ENCODE measurements at regions not wholly inside any gene's neighbourhood (a gene's known extent, or its start where the extent isn't known, plus 50 kb on each side); places are given as distances from the start of the nearest gene placed in this dataset.
A peak's percentile ranks its signal among the peaks of the same experiment; 100 is the strongest.
"Not testable (repeated sequence)": the region's sequence is repeated elsewhere in the genome, so short reads cannot be mapped to it uniquely, and the experiment has no call there.

DNA sequence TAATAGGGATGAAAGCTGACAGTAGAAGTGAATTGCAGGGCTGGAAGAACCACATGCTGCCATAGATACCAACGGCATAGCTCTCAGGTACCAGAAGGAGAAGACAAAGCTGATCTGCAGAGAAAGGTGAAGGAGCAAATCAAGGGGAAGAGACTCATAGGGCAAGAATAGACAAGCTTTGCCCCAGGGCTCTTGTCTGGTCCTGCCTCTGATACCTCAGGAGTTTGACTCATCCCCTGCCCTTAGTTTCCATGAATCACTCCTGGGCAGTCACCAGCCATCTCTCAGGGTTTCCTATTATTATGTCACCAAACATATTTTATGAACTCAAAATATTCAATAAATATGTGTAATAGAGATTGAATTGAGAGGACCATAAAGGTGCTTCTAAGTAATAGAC is 800.9 kb downstream of the DNAH5 start:
- CTCF ChIA-PET, result no interaction called here
- Mint-ChIP-seq H3K36me3 (no peaks in the 10 kb centered on the region), H3K4me1 (no peaks in the 10 kb centered on the region), H3K9me3 (peaks cover 17% of the 10 kb centered on the region), H3K27ac (no peak overlapping the region), H3K27me3 (no peaks in the 10 kb centered on the region), H3K4me3 (no peak overlapping the region)
- DNase-seq, result no peak

DNA sequence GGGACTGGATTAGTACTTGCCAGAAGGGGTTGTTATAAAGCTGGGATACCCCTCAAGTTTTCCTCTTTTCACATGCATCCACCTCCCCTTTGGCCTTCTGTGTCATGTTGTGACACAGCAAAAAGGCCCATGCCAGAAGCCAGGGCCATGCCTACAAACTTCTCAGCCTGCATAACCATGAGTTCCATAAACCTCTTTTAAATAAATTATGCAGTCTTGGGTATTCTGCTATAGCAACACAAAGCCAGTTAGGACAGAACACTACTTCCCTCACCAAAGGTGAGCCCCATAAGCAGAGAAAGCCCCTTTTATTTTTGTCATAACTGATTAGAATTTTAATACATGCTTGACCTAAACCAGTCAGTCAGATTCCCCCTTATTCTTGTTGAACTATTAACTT is 801.3 kb downstream of the DNAH5 start:
- no peak overlapping the region for H3K4me3 Mint-ChIP-seq
- H3K4me1 Mint-ChIP-seq, result no peaks in the 10 kb centered on the region
- H3K36me3 Mint-ChIP-seq, result no peaks in the 10 kb centered on the region
- no peak for DNase-seq
- H3K27ac Mint-ChIP-seq, result no peak overlapping the region
- CTCF ChIA-PET, result no interaction called here
- no peaks in the 10 kb centered on the region for H3K27me3 Mint-ChIP-seq
- peaks cover 19% of the 10 kb centered on the region for H3K9me3 Mint-ChIP-seq

GRCh38 chr5:13133951-13134350 is 810.5 kb downstream of the DNAH5 start:
- no peak overlapping the region for H3K27ac Mint-ChIP-seq

DNA sequence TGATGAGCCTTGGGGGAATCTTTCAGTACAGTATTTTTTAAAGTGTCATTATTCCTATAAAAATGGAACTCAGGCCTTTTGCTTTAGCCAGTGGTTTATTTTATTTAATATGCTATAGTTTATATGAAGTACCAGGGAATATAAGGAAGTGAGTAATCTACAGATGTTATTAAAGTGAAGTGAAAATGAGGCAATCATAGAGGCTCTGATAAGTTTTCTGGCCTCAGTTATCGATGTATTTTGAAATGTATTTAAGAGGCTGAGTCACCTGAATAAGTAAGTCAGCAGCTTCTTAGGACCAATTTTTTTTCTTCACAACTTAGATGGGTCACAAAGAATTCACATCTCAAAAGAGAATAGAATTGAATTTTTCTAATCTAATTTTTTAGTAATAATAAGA is 829.0 kb downstream of the DNAH5 start:
- Mint-ChIP-seq H3K4me3 (no peak overlapping the region), H3K9me3 (peaks cover 23% of the 10 kb centered on the region), H3K4me1 (no peaks in the 10 kb centered on the region), H3K27me3 (no peaks in the 10 kb centered on the region), H3K36me3 (no peaks in the 10 kb centered on the region), H3K27ac (no peak overlapping the region)
- CTCF ChIA-PET, result no interaction called here
- DNase-seq, result no peak

More at GRCh38 chr5:13133951-13134350, 810.5 kb downstream of the DNAH5 start:
- H3K27me3 Mint-ChIP-seq, result no peaks in the 10 kb centered on the region
- no peaks in the 10 kb centered on the region for H3K36me3 Mint-ChIP-seq
- CTCF ChIA-PET, result no interaction called here
- no peak overlapping the region for H3K4me3 Mint-ChIP-seq
- H3K4me1 Mint-ChIP-seq, result no peaks in the 10 kb centered on the region
- DNase-seq, result no peak
- peaks cover 18% of the 10 kb centered on the region for H3K9me3 Mint-ChIP-seq

DNA sequence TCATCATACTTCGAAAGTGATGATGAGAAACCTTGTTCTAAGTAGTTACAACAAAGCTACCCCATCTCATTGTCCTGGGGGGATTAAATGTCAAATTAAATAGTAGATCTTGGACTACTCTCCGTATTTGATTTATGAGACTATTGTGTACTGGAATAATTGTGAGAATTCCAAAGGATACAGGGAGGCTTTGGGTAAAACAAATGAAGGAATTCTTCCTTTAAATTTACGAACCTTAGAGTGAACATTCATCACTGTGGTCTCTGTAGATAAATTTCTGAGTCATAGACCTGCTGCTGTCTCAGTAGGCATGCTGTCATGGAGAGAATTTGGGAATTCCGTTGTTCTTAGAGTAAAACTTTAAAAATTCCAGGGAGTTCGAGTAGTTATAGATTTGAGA is 836.2 kb downstream of the DNAH5 start:
- no peak for DNase-seq
- CTCF ChIA-PET, result no interaction called here
- H3K27me3 Mint-ChIP-seq, result no peaks in the 10 kb centered on the region
- H3K4me1 Mint-ChIP-seq, result no peaks in the 10 kb centered on the region
- no peak overlapping the region for H3K4me3 Mint-ChIP-seq
- H3K27ac Mint-ChIP-seq, result no peak overlapping the region
- H3K36me3 Mint-ChIP-seq, result no peaks in the 10 kb centered on the region
- H3K9me3 Mint-ChIP-seq, result peaks cover 14% of the 10 kb centered on the region

DNA sequence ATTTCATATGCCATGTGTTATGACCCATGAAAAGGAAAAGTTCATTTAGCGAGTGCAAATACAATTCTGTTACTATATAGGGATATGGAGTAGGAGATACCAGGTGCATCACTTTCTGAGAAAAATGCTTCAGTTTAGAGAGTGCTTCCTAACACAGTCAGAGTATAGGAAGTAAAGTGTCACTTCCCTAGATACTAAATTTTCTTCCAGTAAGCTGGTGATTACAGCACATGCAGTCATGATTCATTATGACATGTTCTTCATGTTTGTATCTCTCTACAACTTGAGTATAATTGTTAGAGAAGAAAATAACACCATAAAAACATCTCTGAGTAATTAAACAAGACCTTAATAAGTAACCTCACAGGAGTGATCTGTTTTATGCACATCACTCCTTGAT is 837.0 kb downstream of the DNAH5 start:
- Mint-ChIP-seq H3K4me1 (no peaks in the 10 kb centered on the region), H3K4me3 (no peak overlapping the region), H3K9me3 (peaks cover 12% of the 10 kb centered on the region), H3K27me3 (no peaks in the 10 kb centered on the region), H3K36me3 (no peaks in the 10 kb centered on the region), H3K27ac (no peak overlapping the region)
- no peak for DNase-seq
- CTCF ChIA-PET, result no interaction called here

DNA sequence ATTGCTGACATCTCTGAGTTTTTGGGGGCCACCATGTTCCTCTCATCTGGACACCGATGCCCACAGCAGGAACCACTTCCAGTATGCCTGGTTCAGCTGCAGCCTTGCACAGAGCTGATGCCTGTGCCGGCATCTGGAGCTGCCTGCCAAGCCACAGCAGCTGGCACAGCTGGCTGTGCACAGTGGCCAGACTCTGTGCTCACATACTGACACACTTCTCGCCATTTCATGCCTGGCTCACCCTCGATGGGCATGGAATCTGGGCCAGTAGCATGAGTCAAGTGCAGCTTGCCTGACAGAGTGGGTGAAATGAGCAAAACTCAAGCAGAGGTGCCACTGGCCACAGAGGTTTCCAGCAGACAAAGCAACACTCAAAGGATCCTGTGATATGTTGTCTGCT is 863.4 kb downstream of the DNAH5 start:
- CTCF ChIA-PET, result no interaction called here
- H3K9me3 Mint-ChIP-seq, result peaks cover 9% of the 10 kb centered on the region

GRCh38 chr5:13072936-13073335 is 871.6 kb downstream of the DNAH5 start:
- H3K36me3 Mint-ChIP-seq, DNase-seq, CTCF ChIA-PET, H3K27ac Mint-ChIP-seq, H3K4me3 Mint-ChIP-seq, H3K4me1 Mint-ChIP-seq, H3K27me3 Mint-ChIP-seq: not testable (repeated sequence)
- H3K9me3 Mint-ChIP-seq, result peaks cover 23% of the 10 kb centered on the region

More for the DNA sequence above, 863.4 kb downstream of the DNAH5 start:
- H3K4me3 Mint-ChIP-seq, result no peak overlapping the region
- H3K4me1 Mint-ChIP-seq, result no peaks in the 10 kb centered on the region
- H3K36me3 Mint-ChIP-seq, result no peaks in the 10 kb centered on the region
- H3K27me3 Mint-ChIP-seq, result no peaks in the 10 kb centered on the region
- H3K27ac Mint-ChIP-seq, result no peak overlapping the region
- no peak for DNase-seq

DNA sequence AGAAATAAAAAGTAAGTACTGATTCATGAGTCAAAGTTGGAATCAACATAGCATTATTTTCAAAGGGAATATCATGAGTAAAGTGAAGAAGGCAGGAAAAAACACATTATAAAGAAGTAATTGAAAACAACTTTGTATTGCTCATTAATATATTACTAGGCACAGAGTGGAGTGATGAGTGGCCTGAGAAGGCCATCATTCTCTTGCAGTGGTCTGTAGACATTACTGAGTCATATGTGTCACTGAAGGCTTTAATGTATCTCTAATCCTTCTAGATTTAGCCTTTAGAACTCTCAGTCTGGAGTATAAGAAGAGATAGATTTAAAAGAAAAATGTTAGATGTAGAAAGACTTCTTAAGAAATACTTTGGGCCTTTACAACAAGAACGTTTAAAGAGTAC is 881.4 kb downstream of the DNAH5 start:
- H3K4me1 Mint-ChIP-seq, result no peaks in the 10 kb centered on the region
- no peak overlapping the region for H3K4me3 Mint-ChIP-seq
- H3K27ac Mint-ChIP-seq, result no peak overlapping the region
- H3K9me3 Mint-ChIP-seq, result peaks cover 9% of the 10 kb centered on the region
- no peaks in the 10 kb centered on the region for H3K36me3 Mint-ChIP-seq
- no peaks in the 10 kb centered on the region for H3K27me3 Mint-ChIP-seq
- CTCF ChIA-PET, result no interaction called here
- DNase-seq, result no peak

DNA sequence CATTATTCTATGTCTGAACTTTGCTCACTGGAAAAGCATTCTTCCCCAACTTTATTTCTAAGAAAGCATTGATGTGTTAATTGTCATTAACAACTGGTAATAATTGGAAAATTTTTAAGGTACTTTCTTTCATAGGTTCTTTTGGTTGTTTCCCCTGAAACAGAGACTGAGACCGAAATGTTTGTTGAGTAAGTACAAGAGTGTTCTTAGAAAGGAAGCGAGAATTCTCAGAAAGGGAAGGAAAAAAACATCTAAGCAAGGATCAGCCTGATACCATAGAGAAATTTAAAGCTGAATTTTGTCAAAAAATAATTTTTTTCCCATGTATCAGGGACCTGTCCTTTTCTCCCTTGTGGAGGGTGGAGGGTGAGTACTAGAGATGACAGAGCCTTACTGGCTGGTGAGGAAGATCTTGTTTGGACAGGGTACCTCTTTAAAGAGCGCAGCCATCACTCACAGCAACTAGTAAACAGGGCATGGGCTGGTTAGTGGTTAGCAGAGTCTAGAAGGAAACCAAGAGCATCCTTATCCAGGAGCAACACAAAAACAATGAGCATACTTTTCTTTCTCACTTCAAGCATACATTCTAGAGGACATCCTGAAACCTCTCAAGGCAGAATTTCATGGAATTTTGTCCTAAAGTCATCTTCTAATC is 898.5 kb downstream of the DNAH5 start:
- H3K9me3 Mint-ChIP-seq, result peaks cover 19% of the 10 kb centered on the region

DNA sequence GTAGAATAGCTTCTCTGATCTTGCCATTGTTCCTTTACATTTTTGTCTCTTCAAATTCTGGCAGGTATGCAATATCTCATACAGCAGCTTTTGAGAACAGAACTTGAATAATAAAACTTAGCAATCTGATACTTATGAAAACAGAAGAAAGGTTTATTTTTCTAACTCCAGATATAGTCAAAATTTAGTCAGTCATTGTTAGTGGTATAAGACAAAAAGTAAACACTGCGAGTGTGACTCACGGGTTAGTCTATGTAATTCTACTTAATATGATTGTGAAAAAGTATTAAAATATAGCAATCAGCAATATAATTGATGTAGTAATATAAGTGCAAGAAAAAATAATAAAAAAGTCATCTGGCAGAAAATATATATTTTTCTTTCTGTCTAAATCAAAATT is 910.4 kb downstream of the DNAH5 start:
- H3K36me3 Mint-ChIP-seq, result no peaks in the 10 kb centered on the region
- no peak overlapping the region for H3K4me3 Mint-ChIP-seq
- no peak overlapping the region for H3K27ac Mint-ChIP-seq
- CTCF ChIA-PET, result no interaction called here
- H3K9me3 Mint-ChIP-seq, result peaks cover 10% of the 10 kb centered on the region
- no peak for DNase-seq
- H3K4me1 Mint-ChIP-seq, result no peaks in the 10 kb centered on the region
- H3K27me3 Mint-ChIP-seq, result no peaks in the 10 kb centered on the region

More for the DNA sequence above, 898.5 kb downstream of the DNAH5 start:
- H3K4me3 Mint-ChIP-seq, result no peak overlapping the region
- no peaks in the 10 kb centered on the region for H3K36me3 Mint-ChIP-seq
- no peak overlapping the region for H3K27ac Mint-ChIP-seq
- CTCF ChIA-PET, result no interaction called here
- H3K27me3 Mint-ChIP-seq, result no peaks in the 10 kb centered on the region
- no peak for DNase-seq
- no peaks in the 10 kb centered on the region for H3K4me1 Mint-ChIP-seq

DNA sequence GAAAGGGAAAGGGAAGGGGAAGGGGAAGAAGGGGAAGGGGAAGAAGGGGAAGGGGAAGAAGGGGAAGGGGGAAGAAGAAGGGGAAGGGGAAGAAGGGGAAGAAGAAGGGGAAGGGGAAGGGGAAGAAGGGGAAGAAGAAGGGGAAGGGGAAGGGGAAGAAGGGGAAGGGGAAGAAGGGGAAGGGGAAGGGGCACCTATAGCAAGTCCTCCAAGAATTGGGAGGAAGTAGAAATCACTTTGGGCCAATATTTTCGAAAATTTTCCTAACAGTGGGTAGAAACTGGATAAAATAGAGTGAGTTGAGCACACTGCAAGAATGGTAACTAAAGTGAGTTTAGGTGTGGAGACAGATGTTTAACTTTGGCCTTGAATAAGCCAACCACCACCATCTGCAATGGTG is 915.3 kb downstream of the DNAH5 start:
- Mint-ChIP-seq H3K4me1 (no peaks in the 10 kb centered on the region), H3K27ac (no peak overlapping the region)

DNA sequence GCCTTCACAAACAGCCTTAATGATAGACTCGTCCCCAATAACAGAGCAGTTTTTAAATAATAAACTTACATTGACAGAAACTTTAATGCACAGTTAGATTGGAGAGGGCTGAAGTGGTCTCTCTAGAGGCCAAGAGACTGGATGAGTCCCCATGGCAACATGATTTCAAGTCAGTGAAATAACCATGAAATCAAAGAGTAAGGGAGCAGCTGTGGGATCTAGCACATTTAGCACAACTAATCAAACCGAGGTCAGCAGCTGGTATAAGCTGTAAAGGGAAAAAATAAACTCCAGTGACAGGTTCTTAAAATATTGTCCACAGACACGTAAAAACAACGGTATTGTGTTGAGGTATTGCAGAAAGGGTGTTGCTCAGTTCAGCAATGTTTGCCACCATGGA is 916.6 kb downstream of the DNAH5 start:
- H3K27me3 Mint-ChIP-seq, result no peaks in the 10 kb centered on the region

More for the DNA sequence above, 915.3 kb downstream of the DNAH5 start:
- Mint-ChIP-seq H3K4me3 (no peak overlapping the region), H3K27me3 (no peaks in the 10 kb centered on the region), H3K36me3 (no peaks in the 10 kb centered on the region), H3K9me3 (peaks cover 11% of the 10 kb centered on the region)
- no peak for DNase-seq
- CTCF ChIA-PET, result no interaction called here

DNA sequence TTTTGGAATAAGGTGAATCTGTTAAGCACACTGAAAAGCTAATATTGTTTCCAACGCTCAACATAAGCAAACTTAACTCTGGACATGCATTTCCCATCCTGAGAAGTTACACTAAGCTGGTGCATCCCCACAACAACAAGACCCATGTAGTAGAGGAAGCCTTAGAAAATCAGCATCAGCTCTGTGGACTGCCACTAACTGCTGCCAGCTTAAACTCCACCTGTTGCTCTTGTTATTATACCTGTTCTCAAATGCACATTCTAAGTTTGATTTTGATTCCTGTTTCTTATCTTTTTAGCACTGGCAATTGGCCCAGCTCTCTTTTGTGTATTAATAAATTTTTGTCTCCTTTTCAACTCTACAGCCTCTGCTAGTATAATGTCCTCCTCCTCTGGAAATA is 924.8 kb downstream of the DNAH5 start:
- peaks cover 5% of the 10 kb centered on the region for H3K9me3 Mint-ChIP-seq
- no peak for DNase-seq
- no peaks in the 10 kb centered on the region for H3K4me1 Mint-ChIP-seq
- no peaks in the 10 kb centered on the region for H3K36me3 Mint-ChIP-seq
- H3K4me3 Mint-ChIP-seq, result no peak overlapping the region
- CTCF ChIA-PET, result no interaction called here
- no peak overlapping the region for H3K27ac Mint-ChIP-seq
- H3K27me3 Mint-ChIP-seq, result no peaks in the 10 kb centered on the region

More for the DNA sequence above, 916.6 kb downstream of the DNAH5 start:
- Mint-ChIP-seq H3K4me1 (no peaks in the 10 kb centered on the region), H3K9me3 (peaks cover 11% of the 10 kb centered on the region), H3K4me3 (no peak overlapping the region), H3K27ac (no peak overlapping the region), H3K36me3 (no peaks in the 10 kb centered on the region)
- DNase-seq, result no peak
- CTCF ChIA-PET, result no interaction called here

GRCh38 chr5:13003457-13003856 is 941.0 kb downstream of the DNAH5 start:
- CTCF ChIA-PET, result no interaction called here
- no peak for DNase-seq
- Mint-ChIP-seq H3K36me3 (no peaks in the 10 kb centered on the region), H3K27me3 (no peaks in the 10 kb centered on the region), H3K4me3 (no peak overlapping the region), H3K27ac (peak overlapping the region; percentile 38), H3K4me1 (no peaks in the 10 kb centered on the region), H3K9me3 (peaks cover 21% of the 10 kb centered on the region)

GRCh38 chr5:12999667-13000066 is 944.8 kb downstream of the DNAH5 start:
- peaks cover 21% of the 10 kb centered on the region for H3K9me3 Mint-ChIP-seq
- no peak overlapping the region for H3K4me3 Mint-ChIP-seq
- no peaks in the 10 kb centered on the region for H3K36me3 Mint-ChIP-seq
- H3K27ac Mint-ChIP-seq, result no peak overlapping the region
- no peak for DNase-seq
- no peaks in the 10 kb centered on the region for H3K27me3 Mint-ChIP-seq
- CTCF ChIA-PET, result no interaction called here
- no peaks in the 10 kb centered on the region for H3K4me1 Mint-ChIP-seq
